Right lobe of liver (tissue), 4 donors: ENCODE measurements at regions not wholly inside any gene's neighbourhood (a gene's known extent, or its start where the extent isn't known, plus 50 kb on each side); places are given as distances from the start of the nearest gene placed in this dataset.

ENCODE experiments used
- CTCF ChIP-seq, 4 donors: fragments of 200-600 bp in 3 of 4; fragments of 450-650 bp in 1 of 4; IDR thresholded peaks; one replicate each; pipeline versions ENCODE4 v1.5.1 to v1.8.0; 2016 to 2022; ENCODE audit warnings: antibody characterized with exemption in 4 of 4, mild to moderate bottlenecking in 2 of 4
- POLR2A ChIP-seq: fragments of 450-650 bp; IDR thresholded peaks from one replicate; pipeline ENCODE4 v1.6.1; 2017; ENCODE audit warnings: antibody characterized with exemption, mild to moderate bottlenecking
- donor health status: DM: no; HTN: no; CAD: no.
- donor health status: DM: no; HTN: no; CAD: no.
- donor health status: DM: no; HTN: yes; CAD: no.

- TF ChIP-seq POLR2A (no peak), CTCF (IDR thresholded peaks at IDR 0.05) (no peak)
These were observed 277.8 kb upstream of the ADRA1B start for GRCh38 chr5:159638481-159638880.
